C4-2B (cell line): ENCODE measurements at regions not wholly inside any gene's neighbourhood (a gene's known extent, or its start where the extent isn't known, plus 50 kb on each side); places are given as distances from the start of the nearest gene placed in this dataset.

Experiments used
- ZFX ChIP-seq: fragments of 450-650 bp; IDR thresholded peaks from 2 replicates; pipeline ENCODE4 v1.6.1; 2017
- TF ChIP-seq, protein P1 (sequence below): fragments of 450-650 bp; conservative IDR thresholded peaks from 2 replicates; pipeline ENCODE4 v1.5.1; 2017; ENCODE audit warnings: mild to moderate bottlenecking

DNA sequence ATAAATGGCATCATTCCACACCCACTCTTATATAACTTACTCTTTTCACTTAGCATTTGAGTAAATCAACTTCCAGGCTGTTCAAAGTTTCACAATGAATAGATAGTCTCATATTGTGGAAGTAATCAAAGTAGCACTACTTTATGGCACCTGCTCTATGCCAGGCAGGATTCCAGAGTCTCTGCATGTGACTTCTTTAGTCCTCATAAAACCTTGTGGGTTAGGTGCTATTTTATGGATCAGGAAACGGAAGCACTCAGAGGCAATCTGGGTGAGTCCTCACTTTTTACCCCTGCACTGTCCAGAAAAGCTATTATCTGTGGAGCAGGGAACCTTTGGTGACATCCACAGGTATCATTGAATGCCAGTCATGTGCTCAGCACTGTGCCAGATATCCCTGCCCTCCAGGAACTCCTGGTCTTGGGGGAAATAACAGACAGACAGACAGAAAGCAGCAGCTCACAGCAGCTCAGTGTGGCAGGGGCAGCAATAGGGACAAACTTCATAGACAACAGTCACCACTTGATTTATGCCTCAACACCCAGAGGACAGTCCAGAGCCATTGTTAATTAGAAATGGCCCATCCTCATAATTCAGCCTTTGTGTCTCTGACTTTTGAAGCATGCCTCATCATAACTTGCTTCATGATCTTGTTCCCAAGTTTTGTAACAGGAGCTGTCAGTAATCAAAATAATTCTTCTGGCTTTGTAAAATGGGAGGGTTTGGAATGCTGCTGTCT, 160.6 kb downstream of the SEC23IP start:
- TF ChIP-seq, protein P1, sequence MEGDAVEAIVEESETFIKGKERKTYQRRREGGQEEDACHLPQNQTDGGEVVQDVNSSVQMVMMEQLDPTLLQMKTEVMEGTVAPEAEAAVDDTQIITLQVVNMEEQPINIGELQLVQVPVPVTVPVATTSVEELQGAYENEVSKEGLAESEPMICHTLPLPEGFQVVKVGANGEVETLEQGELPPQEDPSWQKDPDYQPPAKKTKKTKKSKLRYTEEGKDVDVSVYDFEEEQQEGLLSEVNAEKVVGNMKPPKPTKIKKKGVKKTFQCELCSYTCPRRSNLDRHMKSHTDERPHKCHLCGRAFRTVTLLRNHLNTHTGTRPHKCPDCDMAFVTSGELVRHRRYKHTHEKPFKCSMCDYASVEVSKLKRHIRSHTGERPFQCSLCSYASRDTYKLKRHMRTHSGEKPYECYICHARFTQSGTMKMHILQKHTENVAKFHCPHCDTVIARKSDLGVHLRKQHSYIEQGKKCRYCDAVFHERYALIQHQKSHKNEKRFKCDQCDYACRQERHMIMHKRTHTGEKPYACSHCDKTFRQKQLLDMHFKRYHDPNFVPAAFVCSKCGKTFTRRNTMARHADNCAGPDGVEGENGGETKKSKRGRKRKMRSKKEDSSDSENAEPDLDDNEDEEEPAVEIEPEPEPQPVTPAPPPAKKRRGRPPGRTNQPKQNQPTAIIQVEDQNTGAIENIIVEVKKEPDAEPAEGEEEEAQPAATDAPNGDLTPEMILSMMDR = no peak
- no peak for TF ChIP-seq ZFX
